IMR-90 (cell line): ENCODE measurements at regions not wholly inside any gene's neighbourhood (a gene's known extent, or its start where the extent isn't known, plus 50 kb on each side); places are given as distances from the start of the nearest gene placed in this dataset.
A peak's percentile ranks its signal among the peaks of the same experiment; 100 is the strongest.

Experiments used
- ATAC-seq: fragments of 200-7000 bp; cut with Tn5 transposase; 2 replicates; pipeline ENCODE4 v1.9.1; 2020; ENCODE audit warnings: low read depth, mild to moderate bottlenecking, moderate library complexity
- BruUV-seq: library from RNA; stranded (reverse); fragments of 400-500 nt; replicated peaks from 2 replicates; lab custom pipeline; 2021; lab: Mats Ljungman, UMichigan
- CTCF ChIA-PET: fragments of 300-600 bp; formaldehyde crosslinking; extraction: SDS; loops from one replicate; lab custom pipeline; 2021; ENCODE audit warnings: antibody characterized with exemption; lab: Yijun Ruan, JAX
- POLR2A ChIA-PET: fragments of 300-600 bp; sonication (Branson Sonifier 250); formaldehyde crosslinking; loops from one replicate; lab custom pipeline; 2022; ENCODE audit warnings: antibody characterized with exemption; ENCODE audit not compliant: unreplicated experiment; lab: Charles Lee
- DNase-seq: peaks from one replicate; pipeline ENCODE4 v3.0.0; 2013
- H2AFZ ChIP-seq: replicated peaks from 2 replicates; pipeline ENCODE3; 2013; ENCODE audit warnings: low read length, mild to moderate bottlenecking; ENCODE audit not compliant: poor library complexity
- H2AK5ac ChIP-seq: 2 replicates; pipeline ENCODE4 v1.6.1; 2013; ENCODE audit warnings: low read depth, low read length, inconsistent platforms
- H2AK9ac ChIP-seq: replicated peaks from 2 replicates; pipeline ENCODE3; 2013; ENCODE audit warnings: mild to moderate bottlenecking, low read depth, low read length, moderate library complexity; ENCODE audit not compliant: poor library complexity
- H2BK120ac ChIP-seq: 2 replicates; pipeline ENCODE4 v1.6.1; 2013; ENCODE audit warnings: low read depth, low read length, inconsistent platforms
- H2BK15ac ChIP-seq: 3 replicates; pipeline ENCODE4 v1.6.1; 2013; ENCODE audit warnings: low read depth, low read length, inconsistent platforms
- H2BK20ac ChIP-seq: 2 replicates; pipeline ENCODE4 v1.6.1; 2013; ENCODE audit warnings: low read depth, mild to moderate bottlenecking, inconsistent platforms, low read length, moderate library complexity
- H2BK5ac ChIP-seq: 2 replicates; pipeline ENCODE4 v1.6.1; 2013; ENCODE audit warnings: mild to moderate bottlenecking, low read depth, low read length, inconsistent platforms; ENCODE audit not compliant: poor library complexity, severe bottlenecking
- H3K14ac ChIP-seq: replicated peaks from 2 replicates; pipeline ENCODE4 v1.6.1; 2013; ENCODE audit warnings: low read depth, low read length, inconsistent platforms
- H3K18ac ChIP-seq: 2 replicates; pipeline ENCODE4 v1.6.1; 2013; ENCODE audit warnings: low read depth, low read length, control low read depth
- H3K23ac ChIP-seq: 2 replicates; pipeline ENCODE4 v1.6.1; 2013; ENCODE audit warnings: low read depth, low read length, inconsistent platforms
- H3K27ac ChIP-seq: 2 replicates; pipeline ENCODE4 v1.5.1; 2013; ENCODE audit warnings: mild to moderate bottlenecking, control low read depth, low read length; ENCODE audit not compliant: insufficient read depth
- H3K27me3 ChIP-seq: 2 replicates; pipeline ENCODE4 v1.6.1; 2013; ENCODE audit warnings: low read length; ENCODE audit not compliant: control insufficient read depth, insufficient read depth
- H3K36me3 ChIP-seq: 2 replicates; pipeline ENCODE4 v1.6.1; 2013; ENCODE audit warnings: low read length, mixed read lengths; ENCODE audit not compliant: control insufficient read depth, insufficient read depth
- H3K4ac ChIP-seq: 2 replicates; pipeline ENCODE4 v1.6.1; 2013; ENCODE audit warnings: low read depth, low read length, inconsistent platforms
- H3K4me1 ChIP-seq: 2 replicates; pipeline ENCODE4 v1.6.1; 2013; ENCODE audit warnings: low read length, mixed read lengths; ENCODE audit not compliant: control insufficient read depth, insufficient read depth
- H3K4me2 ChIP-seq: 2 replicates; pipeline ENCODE4 v1.6.1; 2013; ENCODE audit warnings: low read depth, mild to moderate bottlenecking, control low read depth, low read length, moderate library complexity
- H3K4me3 ChIP-seq: 2 replicates; pipeline ENCODE4 v1.5.1; 2013; ENCODE audit warnings: low read depth, mild to moderate bottlenecking, control low read depth, low read length, moderate library complexity; ENCODE audit not compliant: insufficient read depth
- H3K56ac ChIP-seq: 2 replicates; pipeline ENCODE4 v1.6.1; 2013; ENCODE audit warnings: low read length, inconsistent platforms; ENCODE audit not compliant: insufficient read depth; ENCODE audit errors: extremely low read depth
- H3K79me1 ChIP-seq, 2 experiments: 2 replicates each; pipeline ENCODE4 v1.6.1; 2013; ENCODE audit warnings: low read length in 2 of 2, inconsistent platforms in 1 of 2, low read depth in 1 of 2
- H3K9ac ChIP-seq: 2 replicates; pipeline ENCODE4 v1.6.1; 2013; ENCODE audit warnings: low read depth, low read length, control low read depth
- H3K9me1 ChIP-seq: 2 replicates; pipeline ENCODE4 v1.6.1; 2013; ENCODE audit warnings: low read length, inconsistent platforms; ENCODE audit not compliant: insufficient read depth
- H3K9me3 ChIP-seq: 2 replicates; pipeline ENCODE4 v1.6.1; 2013; ENCODE audit warnings: low read length; ENCODE audit not compliant: control insufficient read depth, insufficient read depth
- H4K20me1 ChIP-seq: 2 replicates; pipeline ENCODE4 v1.6.1; 2013; ENCODE audit warnings: low read length, inconsistent platforms; ENCODE audit not compliant: insufficient read depth
- H4K5ac ChIP-seq: 2 replicates; pipeline ENCODE4 v1.6.1; 2013; ENCODE audit warnings: mild to moderate bottlenecking, low read depth, low read length, control low read depth
- H4K8ac ChIP-seq, 2 experiments: 2 replicates each; pipeline ENCODE4 v1.6.1; 2013; ENCODE audit warnings: low read depth in 2 of 2, low read length in 2 of 2, control low read depth in 1 of 2, inconsistent platforms in 1 of 2
- H4K91ac ChIP-seq: 2 replicates; pipeline ENCODE4 v1.6.1; 2013; ENCODE audit warnings: low read depth, low read length, inconsistent platforms; ENCODE audit not compliant: insufficient read depth
- CEBPB ChIP-seq: IDR thresholded peaks from 2 replicates; pipeline ENCODE4 v1.6.1; 2012; ENCODE audit warnings: low read depth, low read length, improper control_type of control experiment
- FOS ChIP-seq: fragments of 150-350 bp; IDR thresholded peaks from 2 replicates; pipeline ENCODE4 v1.6.1; 2016; ENCODE audit warnings: low read depth, low read length
- NFE2L2 ChIP-seq: fragments of 150-350 bp; IDR thresholded peaks from 2 replicates; pipeline ENCODE4 v1.6.1; 2016; ENCODE audit warnings: low read depth, mild to moderate bottlenecking, low read length
- POLR2A ChIP-seq: IDR thresholded peaks from 2 replicates; pipeline ENCODE4 v1.6.1; 2012; ENCODE audit warnings: mild to moderate bottlenecking, low read depth, low read length
- RAD21 ChIP-seq: IDR thresholded peaks from 2 replicates; pipeline ENCODE4 v1.6.1; 2012; ENCODE audit warnings: low read length, improper control_type of control experiment
- RCOR1 ChIP-seq: IDR thresholded peaks from 2 replicates; pipeline ENCODE4 v1.6.1; 2012; ENCODE audit warnings: mild to moderate bottlenecking, low read length, improper control_type of control experiment; ENCODE audit not compliant: insufficient replicate concordance
- SMC3 ChIP-seq: fragments of 150-350 bp; IDR thresholded peaks from 2 replicates; pipeline ENCODE4 v1.6.1; 2016; ENCODE audit warnings: low read depth, mild to moderate bottlenecking, antibody characterized with exemption, low read length, moderate library complexity
- USF2 ChIP-seq: fragments of 150-350 bp; IDR thresholded peaks from 2 replicates; pipeline ENCODE4 v1.6.1; 2017; ENCODE audit warnings: mild to moderate bottlenecking, antibody characterized with exemption, low read length, low read depth
- WGBS, 2 experiments: methylation state at CpG; one replicate each; pipeline versions ENCODE4 v1.1.5 to v1.1.7; 2013; ENCODE audit warnings: missing lambda C conversion rate in 2 of 2; ENCODE audit not compliant: insufficient read length in 1 of 2; ENCODE audit errors: extremely low coverage in 2 of 2; 5-methylcytosine and 5-hydroxymethylcytosine counted together
- dilution Hi-C: fragments of 300-500 bp; cut with HindIII; formaldehyde crosslinking; loops from one replicate; pipeline ENCODE4 v1.14.3; 2018; ENCODE audit warnings: low sequenced_read_pairs; ENCODE audit not compliant: unreplicated experiment
- in situ Hi-C: fragments of 300-500 bp; cut with MboI; formaldehyde crosslinking; loops from 3 replicates; pipeline ENCODE4 v1.14.3; 2019; ENCODE audit warnings: low sequenced_read_pairs, inconsistent platforms, mixed read lengths
- intact Hi-C: fragments of 100-400 bp; cut with micrococcal nuclease; formaldehyde crosslinking; loops from 2 replicates; pipeline ENCODE4 v1.10.0; 2022
- TF ChIP-seq, protein P1 (sequence below): fragments of 150-350 bp; IDR thresholded peaks from 2 replicates; pipeline ENCODE4 v1.6.1; 2016; ENCODE audit warnings: low read depth, mild to moderate bottlenecking, low read length, moderate library complexity, borderline replicate concordance

DNA sequence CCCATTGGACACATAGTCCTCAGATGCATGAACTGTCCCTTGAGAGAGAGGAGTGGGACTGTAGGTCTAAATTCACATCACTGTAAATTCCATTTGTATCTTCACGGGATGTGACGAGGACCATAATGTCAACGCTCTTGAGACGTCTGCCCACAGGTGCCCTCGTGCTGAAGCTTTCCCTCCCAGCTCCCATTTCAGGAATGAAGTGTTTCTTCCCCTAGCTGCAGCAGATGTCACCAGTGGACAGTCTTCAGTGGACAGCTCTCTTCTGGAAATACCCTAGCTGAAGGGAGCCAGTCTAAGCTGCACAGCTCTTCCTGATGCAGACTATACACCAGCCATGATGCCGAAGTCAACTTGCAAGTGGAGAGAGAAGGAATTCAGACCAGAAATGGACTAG lies 217.4 kb upstream of the ECI2 start:
- Histone ChIP-seq H3K4me2 (no peak overlapping the region), H4K20me1 (no peaks in the 10 kb centered on the region), H3K36me3 (no peaks in the 10 kb centered on the region), H2BK120ac (peak overlapping the region; percentile 80), H3K9ac (no peak overlapping the region), H2BK20ac (peak overlapping the region; percentile 86), H4K91ac (peak overlapping the region; percentile 80), H2AK9ac (peak overlapping the region; percentile 92), H3K4ac (peak overlapping the region; percentile 95), H2BK5ac (peak overlapping the region; percentile 12), H3K27me3 (no peaks in the 10 kb centered on the region), H4K5ac (peak overlapping the region; percentile 6), H4K8ac (peak overlapping the region; percentile 55 to 81), H2AFZ (no peak overlapping the region), H3K79me1 (no peaks in the 10 kb centered on the region), H3K4me3 (no peak overlapping the region), H3K18ac (peak overlapping the region; percentile 36), H3K4me1 (peaks cover 24% of the 10 kb centered on the region), H3K23ac (peak overlapping the region; percentile 54; the same call in 1 of the 2 replicates), H2BK15ac (peak overlapping the region; percentile 87; the same call in 2 of the 3 replicates), H3K9me1 (peaks cover 40% of the 10 kb centered on the region), H3K9me3 (no peaks in the 10 kb centered on the region), H3K56ac (peak overlapping the region; percentile 48; the same call in 1 of the 2 replicates), H2AK5ac (peak overlapping the region; percentile 98), H3K27ac (peak overlapping the region; percentile 59), H3K14ac (peak overlapping the region; percentile 28)
- ChIA-PET CTCF (interaction anchor here (0.5 to 1.5 kb wide), 4 partner anchors 128 to 475 kb away, joined by 3 to 6 read pairs (median 4); no protein-coding TSS in a partner anchor), POLR2A (no interaction called here)
- BruUV-seq = no TSS peak
- DNase-seq (peak; percentile 34), ATAC-seq (no peak)
- no peak for TF ChIP-seq SMC3
- no peak for TF ChIP-seq FOS
- no peak for TF ChIP-seq NFE2L2
- TF ChIP-seq RCOR1 = no peak
- TF ChIP-seq, protein P1, sequence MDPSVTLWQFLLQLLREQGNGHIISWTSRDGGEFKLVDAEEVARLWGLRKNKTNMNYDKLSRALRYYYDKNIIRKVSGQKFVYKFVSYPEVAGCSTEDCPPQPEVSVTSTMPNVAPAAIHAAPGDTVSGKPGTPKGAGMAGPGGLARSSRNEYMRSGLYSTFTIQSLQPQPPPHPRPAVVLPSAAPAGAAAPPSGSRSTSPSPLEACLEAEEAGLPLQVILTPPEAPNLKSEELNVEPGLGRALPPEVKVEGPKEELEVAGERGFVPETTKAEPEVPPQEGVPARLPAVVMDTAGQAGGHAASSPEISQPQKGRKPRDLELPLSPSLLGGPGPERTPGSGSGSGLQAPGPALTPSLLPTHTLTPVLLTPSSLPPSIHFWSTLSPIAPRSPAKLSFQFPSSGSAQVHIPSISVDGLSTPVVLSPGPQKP = no peak
- TF ChIP-seq CEBPB = no peak
- TF ChIP-seq POLR2A = no peak
- 0 out of 2 replicates have a peak, but pooled peaks have one; percentile 3 for TF ChIP-seq RAD21
- TF ChIP-seq USF2 = no peak
- intact Hi-C loops = loop anchor here (1.0 to 10.0 kb wide), 2 partner anchors 31 to 218 kb away; partner anchors contain the start of gene ECI2
- dilution Hi-C loops = no loop called here
- in situ Hi-C loops = no loop called here
- no CpG with 5 or more reads among the region's 6 CpGs for WGBS, 2 experiments
